ENCODE measurements at regions not wholly inside any gene's neighbourhood (a gene's known extent, or its start where the extent isn't known, plus 50 kb on each side); places are given as distances from the start of the nearest gene placed in this dataset.
A peak's percentile ranks its signal among the peaks of the same experiment; 100 is the strongest.
"Not testable (repeated sequence)": the region's sequence is repeated elsewhere in the genome, so short reads cannot be mapped to it uniquely, and the experiment has no call there.

DNA sequence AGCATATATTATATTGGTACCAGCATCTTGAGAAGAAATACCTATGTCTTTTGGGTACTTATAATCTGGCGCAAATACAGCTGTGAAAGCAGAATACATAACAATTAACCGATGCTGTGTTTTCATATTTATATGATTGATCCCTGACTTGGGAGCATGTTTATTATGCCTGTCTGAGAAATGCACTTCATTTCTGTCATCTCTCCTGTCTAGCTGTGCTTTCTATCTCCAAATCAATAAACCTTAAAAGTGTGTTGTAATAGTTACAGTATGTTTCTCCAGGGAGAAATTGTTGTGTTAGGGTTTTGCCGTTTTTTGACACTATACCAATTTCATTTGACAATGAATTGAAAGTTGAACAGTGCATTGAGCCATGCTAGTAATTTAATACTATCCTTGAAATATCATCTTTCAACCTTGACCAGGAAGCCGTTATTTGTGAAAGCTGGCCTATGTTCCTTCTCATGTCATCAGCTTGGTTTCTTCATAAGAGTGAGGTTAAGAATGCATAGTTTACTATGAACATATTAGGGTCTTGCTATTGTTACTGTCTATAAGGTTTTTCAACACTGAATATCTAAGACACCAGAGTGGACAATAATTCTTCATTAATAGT lies 206.2 kb upstream of the PCDH18 start:
- H3K9me3 ChIP-seq (ENCODE audit: control insufficient read depth in 2 of 3, insufficient read depth in 1 of 3, low read length in 3 of 3), result no peaks in the 10 kb centered on the region
- intact Hi-C loops (cut with DNase I), result no loop called here
- FAIRE-seq, result no peak

GRCh38 chr4:137735561-137736104 lies 203.3 kb upstream of the PCDH18 start:
- DNase-seq, result no peak
- H3K36me3 ChIP-seq (ENCODE audit: control insufficient read depth in 2 of 3, insufficient read depth in 3 of 3, low read length in 3 of 3), result no peaks in the 10 kb centered on the region
- H3K9ac ChIP-seq (ENCODE audit: low read length in 3 of 3), result no peak overlapping the region
- H3K4me3 ChIP-seq (ENCODE audit: low read length in 3 of 3), result no peak overlapping the region
- H3K4me1 ChIP-seq (ENCODE audit: control insufficient read depth in 2 of 3, insufficient read depth in 2 of 3, low read depth in 1 of 3, low read length in 3 of 3), result no peaks in the 10 kb centered on the region
- intact Hi-C loops (cut with DNase I), result no loop called here
- H3K27ac ChIP-seq (ENCODE audit: low read depth in 2 of 2, low read length in 2 of 2), result no peak overlapping the region
- no peaks in the 10 kb centered on the region for H3K27me3 ChIP-seq (ENCODE audit: control insufficient read depth, insufficient read depth, low read length)
- no peak for FAIRE-seq
- TF ChIP-seq CTCF (IDR thresholded peaks at IDR 0.05; ENCODE audit: borderline replicate concordance, extremely low read depth, insufficient read depth), result no peak
- no peaks in the 10 kb centered on the region for H3K9me3 ChIP-seq (ENCODE audit: control insufficient read depth in 2 of 3, insufficient read depth in 1 of 3, low read length in 3 of 3)

More for the DNA sequence above, 206.2 kb upstream of the PCDH18 start:
- Histone ChIP-seq H3K27me3 (ENCODE audit: control insufficient read depth, insufficient read depth, low read length) (no peaks in the 10 kb centered on the region), H3K4me3 (ENCODE audit: low read length in 3 of 3) (no peak overlapping the region), H3K27ac (ENCODE audit: low read depth in 2 of 2, low read length in 2 of 2) (no peak overlapping the region), H3K4me1 (ENCODE audit: control insufficient read depth in 2 of 3, insufficient read depth in 2 of 3, low read depth in 1 of 3, low read length in 3 of 3) (no peaks in the 10 kb centered on the region), H3K9ac (ENCODE audit: low read length in 3 of 3) (no peak overlapping the region), H3K36me3 (ENCODE audit: control insufficient read depth in 2 of 3, insufficient read depth in 3 of 3, low read length in 3 of 3) (no peaks in the 10 kb centered on the region)
- no peak for TF ChIP-seq CTCF (IDR thresholded peaks at IDR 0.05; ENCODE audit: borderline replicate concordance, extremely low read depth, insufficient read depth)
- DNase-seq, result no peak

GRCh38 chr4:137733174-137734141 lies 201.2 kb upstream of the PCDH18 start:
- H3K27ac ChIP-seq (ENCODE audit: low read depth in 2 of 2, low read length in 2 of 2); H3K27me3 ChIP-seq (ENCODE audit: control insufficient read depth, insufficient read depth, low read length); H3K9me3 ChIP-seq (ENCODE audit: control insufficient read depth in 2 of 3, insufficient read depth in 1 of 3, low read length in 3 of 3); FAIRE-seq; H3K4me1 ChIP-seq (ENCODE audit: control insufficient read depth in 2 of 3, insufficient read depth in 2 of 3, low read depth in 1 of 3, low read length in 3 of 3); H3K36me3 ChIP-seq (ENCODE audit: control insufficient read depth in 2 of 3, insufficient read depth in 3 of 3, low read length in 3 of 3); H3K4me3 ChIP-seq (ENCODE audit: low read length in 3 of 3); intact Hi-C loops (cut with DNase I); H3K9ac ChIP-seq (ENCODE audit: low read length in 3 of 3): not testable (repeated sequence)
- peak; percentile 4 for TF ChIP-seq CTCF (IDR thresholded peaks at IDR 0.05; ENCODE audit: borderline replicate concordance, extremely low read depth, insufficient read depth)
- peak in 1 of 5 donors; percentile 58 for DNase-seq

All from kidney (tissue), 13 donors.